ENCODE measurements at regions not wholly inside any gene's neighbourhood (a gene's known extent, or its start where the extent isn't known, plus 50 kb on each side); places are given as distances from the start of the nearest gene placed in this dataset.

DNA sequence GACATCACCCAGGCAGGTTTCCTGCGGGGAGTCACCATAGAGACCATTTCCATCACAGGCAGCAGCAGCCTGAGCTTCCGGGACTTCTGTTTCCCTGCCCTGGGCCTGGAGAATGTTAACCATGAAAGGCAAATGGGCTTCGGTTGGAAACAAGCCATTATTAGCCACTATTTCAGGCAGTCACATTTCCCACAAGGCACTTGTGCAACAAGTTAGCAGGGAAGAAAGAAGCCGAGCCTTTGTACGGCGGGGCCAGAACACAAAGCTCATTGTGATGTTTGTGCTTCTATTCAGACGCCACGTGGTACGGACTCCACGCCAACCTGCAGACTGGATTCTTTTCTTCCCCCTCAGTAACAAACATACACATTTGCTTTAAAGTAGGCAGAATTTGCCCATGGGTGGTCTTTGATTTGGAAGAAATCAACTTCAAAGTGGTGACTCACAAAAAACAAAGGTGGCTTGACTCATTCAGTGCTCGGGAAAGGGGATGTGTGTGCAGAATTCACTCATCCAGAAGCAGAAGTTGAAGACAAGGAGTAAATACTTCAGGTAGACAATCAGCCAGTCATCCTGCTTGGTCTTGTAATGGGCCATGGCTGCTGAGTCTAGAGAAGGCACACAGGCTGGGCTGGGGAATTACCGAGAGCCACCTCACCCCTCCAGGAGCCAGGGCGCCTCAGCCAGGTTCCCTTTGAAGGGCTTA lies 154.2 kb upstream of the PRMT8 start:
- no peak for DNase-seq

- DNase-seq = no peak
Observed at GRCh38 chr12:3337944-3338343, 153.1 kb upstream of the PRMT8 start.

DNA sequence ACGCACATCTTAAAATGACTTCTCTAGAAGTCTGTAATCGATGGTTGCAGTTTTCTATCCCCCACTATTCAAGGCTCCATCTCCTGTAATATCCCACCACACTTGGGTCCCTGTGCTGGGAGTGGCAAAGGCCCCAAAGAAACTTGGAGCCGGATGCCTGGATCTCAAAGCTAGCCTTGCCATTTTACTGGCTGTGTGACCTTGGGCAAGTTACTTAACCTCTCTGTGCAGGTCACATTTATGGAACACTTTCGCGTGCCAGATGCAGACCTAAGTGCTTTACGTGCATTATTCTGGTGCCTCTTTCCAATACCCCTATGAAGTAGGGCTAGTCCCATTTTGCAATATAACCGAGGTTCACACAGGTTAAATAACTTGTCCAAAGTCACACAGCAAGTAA lies 151.8 kb upstream of the PRMT8 start:
- no peak for DNase-seq

- no peak for DNase-seq
Observed at GRCh38 chr12:3341594-3341993, 149.4 kb upstream of the PRMT8 start.

DNA sequence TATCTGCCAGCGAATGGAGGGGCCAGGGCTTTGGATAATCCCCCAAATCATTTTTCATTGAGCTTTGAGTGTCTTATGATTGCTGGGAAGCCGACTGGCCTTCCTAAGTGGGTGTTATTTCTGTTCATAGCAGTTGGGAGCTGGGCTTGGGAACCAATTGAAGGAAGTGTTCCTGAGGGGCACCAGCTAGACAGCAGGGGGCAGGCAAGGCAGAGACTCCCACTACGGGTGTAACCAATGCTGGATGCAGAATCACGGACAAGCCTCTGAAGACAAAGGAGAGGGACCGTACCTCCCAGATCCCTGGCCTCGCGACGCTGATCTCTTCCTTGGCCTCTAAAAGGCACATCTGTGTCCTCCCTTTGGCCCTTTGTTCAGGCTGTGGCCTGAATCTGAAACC lies 149.0 kb upstream of the PRMT8 start:
- no peak for DNase-seq

DNA sequence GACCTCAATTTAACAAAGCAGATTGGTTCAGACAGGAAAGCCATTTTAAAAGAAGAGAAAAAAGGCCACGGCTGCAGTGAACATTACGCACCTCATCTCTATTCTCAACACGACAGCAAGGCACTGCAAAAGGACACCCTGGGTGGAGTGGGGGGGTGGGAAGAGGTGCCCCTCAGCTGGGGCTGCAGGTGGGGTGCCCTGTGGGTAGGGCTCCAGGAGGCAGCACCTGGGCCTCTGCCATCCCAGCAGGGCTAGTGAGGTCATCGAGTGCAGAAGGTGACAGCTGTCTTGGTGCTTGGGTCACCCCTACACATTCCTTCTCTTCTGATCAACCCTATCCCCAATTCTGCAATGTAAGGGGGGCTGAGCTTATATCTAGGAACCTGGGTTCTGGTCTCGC lies 142.9 kb upstream of the PRMT8 start:
- no peak for DNase-seq

- DNase-seq = no peak
Observed at GRCh38 chr12:3350432-3350831, 140.6 kb upstream of the PRMT8 start.

GRCh38 chr12:3351731-3352130 lies 139.3 kb upstream of the PRMT8 start:
- no peak for DNase-seq

DNA sequence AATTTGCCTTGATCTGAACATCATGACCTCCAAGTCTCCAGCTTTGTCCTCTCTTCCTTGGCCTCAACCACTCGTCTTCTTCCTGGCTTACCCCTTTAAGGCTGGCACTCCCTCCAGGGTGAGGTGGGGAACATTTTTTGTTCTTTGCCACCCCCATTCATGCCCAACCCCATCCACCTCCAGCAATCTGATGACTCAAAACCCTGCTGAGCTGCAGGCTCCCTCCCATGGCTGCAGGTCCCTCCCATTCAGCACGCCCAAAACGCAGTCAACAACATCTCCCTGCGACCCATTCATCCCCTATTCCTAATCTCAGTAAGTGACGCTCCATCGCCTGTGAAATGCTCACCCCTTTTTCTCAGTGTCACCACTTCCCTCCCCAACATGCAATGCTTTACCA lies 138.8 kb upstream of the PRMT8 start:
- DNase-seq = no peak

DNA sequence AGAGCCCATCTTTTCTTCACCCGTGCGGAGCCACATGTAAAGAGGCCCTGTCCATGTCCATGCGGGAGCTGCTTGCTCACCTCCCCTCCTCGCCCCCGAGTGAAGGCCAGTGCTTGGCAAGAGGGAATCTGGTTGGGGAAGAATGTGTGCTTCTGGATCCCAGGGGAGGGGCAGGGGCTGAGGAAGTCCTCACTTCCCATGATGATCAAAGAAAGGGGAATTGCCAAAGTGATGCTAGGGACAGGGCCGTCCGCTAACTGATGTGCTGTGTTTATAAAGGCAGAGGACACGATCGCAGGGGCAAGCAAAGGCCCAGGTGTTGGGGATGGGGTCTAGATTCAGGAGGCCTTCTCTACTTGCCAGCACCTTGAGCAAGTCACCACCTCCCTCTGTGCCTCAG lies 137.4 kb upstream of the PRMT8 start:
- DNase-seq = no peak

GRCh38 chr12:3354586-3354985 lies 136.4 kb upstream of the PRMT8 start:
- no peak for DNase-seq

DNA sequence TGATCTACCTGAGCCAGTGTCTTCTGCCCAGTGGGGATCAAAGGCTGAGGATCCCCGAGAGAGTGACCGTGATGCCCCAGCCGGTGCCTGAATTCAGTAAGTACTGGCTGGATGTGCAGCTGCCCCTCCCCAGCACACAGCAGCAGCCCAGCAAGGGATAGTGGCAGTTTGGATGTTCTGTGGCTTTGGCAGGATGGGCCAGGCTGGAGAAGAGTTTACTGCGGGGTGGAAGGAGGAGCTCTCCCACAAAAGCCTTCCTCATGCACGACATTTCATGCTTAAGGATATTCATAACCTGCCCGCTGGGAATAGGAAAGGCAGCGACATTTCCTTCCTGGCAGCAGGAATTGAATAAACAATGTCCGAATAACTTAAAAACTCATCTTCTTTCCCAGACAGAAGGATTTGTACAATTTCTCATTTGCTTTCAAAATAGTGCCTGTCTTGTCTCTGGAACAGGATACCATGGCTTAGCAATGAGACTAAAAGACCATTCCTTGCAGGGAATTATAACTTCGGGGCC lies 135.6 kb upstream of the PRMT8 start:
- DNase-seq = no peak

GRCh38 chr12:3357950-3358525 lies 133.0 kb upstream of the PRMT8 start:
- no peak for DNase-seq

DNA sequence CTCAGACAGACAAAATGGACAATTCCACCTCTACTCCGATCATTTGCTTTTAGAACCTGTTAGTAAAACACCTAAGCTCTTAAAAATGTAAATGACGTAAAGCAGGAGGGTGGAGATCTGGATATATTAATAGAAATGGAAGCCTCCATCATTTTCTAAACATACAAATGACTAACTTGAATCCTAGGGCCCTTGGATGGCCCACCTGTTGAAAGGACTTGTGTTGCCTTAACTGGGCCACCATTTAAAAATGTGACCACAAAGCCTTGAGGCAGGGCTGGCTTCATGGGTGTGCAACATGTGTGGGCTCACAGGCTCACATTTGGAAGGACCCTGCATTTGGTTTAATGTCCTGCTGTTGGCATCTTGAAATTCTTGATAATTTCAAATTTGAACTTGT lies 131.5 kb upstream of the PRMT8 start:
- DNase-seq = no peak

DNA sequence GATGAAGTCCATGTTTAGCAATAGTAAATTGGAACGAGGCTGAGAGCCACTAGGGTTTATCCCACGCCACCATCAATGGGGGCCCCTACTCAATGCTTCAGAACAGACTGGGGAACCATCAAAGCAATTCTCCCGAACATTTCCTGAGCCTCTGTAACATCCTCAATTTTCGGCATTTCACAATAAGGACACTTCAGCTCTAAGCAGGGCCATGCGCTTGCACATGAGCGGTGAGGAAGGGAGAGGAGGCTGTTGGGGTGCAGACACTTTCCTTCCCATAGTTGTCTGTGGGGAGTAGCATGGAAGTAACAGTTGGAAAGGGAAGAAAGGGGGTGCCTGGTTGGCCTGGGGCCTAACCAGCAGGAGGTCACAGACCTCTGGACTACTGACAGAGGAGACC lies 129.9 kb upstream of the PRMT8 start:
- DNase-seq = no peak

- DNase-seq = no peak
Observed at GRCh38 chr12:3362737-3363136, 128.3 kb upstream of the PRMT8 start.

DNA sequence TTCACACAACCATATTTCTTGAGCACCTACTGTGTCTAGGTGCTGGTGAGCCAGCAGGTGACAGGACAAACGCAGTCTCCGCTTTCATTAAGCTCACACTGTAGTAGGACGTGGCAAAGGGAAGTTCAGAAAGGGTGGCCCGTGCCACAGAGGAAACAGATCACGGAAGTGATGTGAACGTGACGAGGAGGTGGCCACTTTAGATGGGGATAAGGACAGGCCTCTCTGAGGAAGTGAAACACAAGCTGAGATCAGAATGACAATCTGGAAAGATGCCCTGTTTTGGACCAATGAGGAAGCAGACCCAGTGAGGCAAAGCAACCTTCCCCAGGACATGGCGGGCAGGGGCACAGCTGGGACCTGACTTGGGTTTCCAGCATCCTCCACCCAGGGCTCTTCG lies 127.4 kb upstream of the PRMT8 start:
- DNase-seq = no peak

- DNase-seq = no peak
Observed at GRCh38 chr12:3364226-3364625, 126.8 kb upstream of the PRMT8 start.

DNA sequence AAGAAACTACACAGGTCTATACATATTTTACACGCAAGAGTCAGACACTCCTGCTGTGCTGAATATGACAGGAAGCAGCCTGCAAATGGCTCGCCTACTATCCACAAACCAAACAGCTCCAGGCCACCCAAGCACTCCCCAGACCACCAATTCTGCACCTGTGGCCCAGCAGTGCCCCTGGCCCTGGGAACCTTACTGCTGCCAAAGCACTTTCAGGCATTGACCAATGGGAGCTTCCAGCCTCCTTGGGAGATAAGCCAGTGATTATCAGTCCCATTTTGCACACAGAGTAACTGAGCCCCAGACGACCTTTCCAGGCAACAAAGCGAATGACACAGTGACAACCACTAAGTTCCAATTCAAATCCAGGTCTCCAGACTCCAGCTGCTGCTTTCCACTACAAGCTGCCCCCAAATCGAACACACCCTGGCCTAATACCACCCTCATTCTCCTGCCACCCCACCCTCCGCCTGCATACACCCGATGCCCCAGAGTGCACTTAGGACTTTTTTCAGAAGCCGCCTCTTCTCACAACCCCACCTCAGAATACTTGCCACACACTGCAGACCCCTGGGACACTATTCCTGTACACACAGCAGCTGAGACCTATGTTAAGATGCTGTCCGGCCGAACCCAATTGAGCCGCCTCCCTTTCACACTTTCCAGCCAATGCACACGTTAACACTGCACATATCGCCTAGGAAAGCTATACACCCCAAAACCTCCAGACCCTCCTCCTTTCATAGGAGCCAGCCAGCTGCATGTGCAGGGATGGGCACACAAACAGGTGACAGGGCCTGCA lies 126.1 kb upstream of the PRMT8 start:
- DNase-seq = no peak

- DNase-seq = no peak
Observed at GRCh38 chr12:3365463-3366411, 125.3 kb upstream of the PRMT8 start.

DNA sequence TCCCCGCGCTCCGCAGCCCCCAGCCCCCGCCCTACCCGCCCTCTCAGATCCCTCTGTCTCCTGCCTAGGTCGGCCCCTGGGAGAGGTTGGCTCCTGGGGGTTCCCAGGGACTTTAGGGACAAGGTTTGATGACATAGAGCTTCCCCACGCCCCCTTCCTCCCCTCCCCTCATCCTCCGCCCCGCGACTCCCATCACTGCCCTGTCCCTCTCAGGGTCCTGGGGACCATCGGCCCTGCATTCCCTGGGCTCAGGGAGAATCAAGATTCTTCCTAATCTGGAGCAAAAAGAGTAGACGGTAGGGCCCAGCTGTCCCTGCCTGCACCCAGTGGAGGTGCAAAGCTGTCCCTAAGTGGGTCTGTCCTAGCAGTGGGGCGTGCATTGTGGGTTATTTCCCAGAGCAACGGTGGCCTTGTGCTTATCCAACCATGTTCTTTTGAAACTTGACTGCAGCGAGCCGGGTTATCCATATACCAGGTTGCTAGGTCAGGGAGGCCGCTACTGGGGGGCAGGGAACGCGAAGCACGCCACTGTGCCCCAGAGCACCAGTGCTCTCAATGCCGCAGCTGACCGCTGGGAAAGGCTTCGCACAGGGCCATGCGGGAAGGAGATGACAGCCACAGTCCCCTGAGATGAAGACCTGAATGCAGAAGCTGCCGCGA lies 124.4 kb upstream of the PRMT8 start:
- DNase-seq = no peak

DNA sequence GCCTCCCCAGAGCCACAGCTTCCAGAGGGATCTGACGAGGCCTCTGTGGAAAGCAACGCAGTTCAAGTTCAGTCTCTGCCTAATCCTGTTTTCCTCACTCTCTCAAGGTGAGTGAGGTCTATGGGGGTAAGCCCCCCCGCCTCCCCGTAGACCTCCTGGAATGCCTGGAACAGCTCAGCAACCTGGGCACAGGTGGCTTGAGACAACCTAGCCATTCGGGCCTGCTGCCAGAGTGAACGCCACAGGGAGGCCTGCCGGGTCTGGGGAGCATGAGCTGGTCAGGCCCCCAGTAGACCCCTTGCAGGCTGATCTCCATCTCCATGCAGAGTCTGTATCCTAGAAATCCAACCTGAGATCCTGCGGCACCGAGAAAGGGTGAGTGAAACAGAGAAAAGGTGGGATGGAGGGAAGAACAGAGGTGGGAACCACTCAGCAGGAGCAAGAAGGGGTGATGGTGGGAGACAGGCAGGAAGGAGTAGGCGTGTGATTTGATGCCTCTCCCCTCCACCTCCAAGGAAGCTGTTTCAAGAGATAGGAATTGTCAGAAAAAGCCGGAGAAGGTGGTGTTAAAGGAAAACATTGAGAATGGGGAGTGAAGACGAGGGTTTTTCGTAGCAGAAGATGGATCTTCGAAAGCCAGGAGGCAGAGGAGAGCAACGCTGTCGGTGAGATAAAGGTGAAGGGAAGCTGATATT lies 123.1 kb upstream of the PRMT8 start:
- DNase-seq = no peak

Measured in activated CD4-positive, alpha-beta T cell treated with anti-CD3 and anti-CD28 coated beads, Interleukin-10, Interleukin-2, amounts not matched to agents 100 ng/mL and 50 ng/mL, durations not matched to agents 16 hours and 8 hours (primary cell).